Endothelial cell of umbilical vein (primary cell): ENCODE measurements at regions not wholly inside any gene's neighbourhood (a gene's known extent, or its start where the extent isn't known, plus 50 kb on each side); places are given as distances from the start of the nearest gene placed in this dataset.

Experiments used
- BruUV-seq: library from RNA; stranded (reverse); fragments of 400-500 nt; replicated peaks from 2 replicates; lab custom pipeline; 2021; lab: Mats Ljungman, UMichigan
- CTCF ChIA-PET: fragments of 300-600, 350-600 bp; sonication (Branson Sonifier 250); formaldehyde crosslinking; loops from one replicate; lab custom pipeline; 2021; ENCODE audit warnings: antibody characterized with exemption, inconsistent platforms; lab: Charles Lee
- POLR2A ChIA-PET: fragments of 300-600, 350-600 bp; sonication (Branson Sonifier 250); formaldehyde crosslinking; loops from one replicate; lab custom pipeline; 2021; ENCODE audit warnings: antibody characterized with exemption, inconsistent platforms; lab: Charles Lee
- DNase-seq: peaks from one replicate; pipeline ENCODE4 v3.0.0-alpha.2; 2011; ENCODE audit warnings: low read depth, low spot score
- FAIRE-seq: peaks from 2 replicates; lab custom pipeline; 2011; peaks lifted over from hg19 to GRCh38; lab: Jason Lieb, UNC
- H2AFZ ChIP-seq: 2 replicates; pipeline ENCODE4 v1.6.0; 2012; ENCODE audit warnings: low read depth, low read length, control low read depth, inconsistent platforms
- H3K27ac ChIP-seq: 2 replicates; pipeline ENCODE4 v1.5.1; 2011; ENCODE audit warnings: low read depth, mild to moderate bottlenecking, control low read depth, low read length, moderate library complexity; ENCODE audit not compliant: insufficient read depth
- H3K27me3 ChIP-seq, 2 experiments: 2 replicates each; pipeline versions ENCODE4 v1.6.0 to v1.6.1; 2011; ENCODE audit warnings: low read length in 2 of 2, mixed read lengths in 1 of 2; ENCODE audit not compliant: control insufficient read depth in 2 of 2, insufficient read depth in 2 of 2
- H3K36me3 ChIP-seq, 2 experiments: 2 replicates in 1 of 2; 3 replicates in 1 of 2; pipeline ENCODE4 v1.5.1; 2011; ENCODE audit warnings: low read length in 2 of 2, mild to moderate bottlenecking in 1 of 2, moderate library complexity in 1 of 2; ENCODE audit not compliant: control insufficient read depth in 2 of 2, insufficient read depth in 2 of 2; ENCODE audit errors: extremely low read depth in 1 of 2
- H3K4me1 ChIP-seq: 3 replicates; pipeline ENCODE4 v1.5.1; 2011; ENCODE audit warnings: mild to moderate bottlenecking, low read length; ENCODE audit not compliant: control insufficient read depth, insufficient read depth; ENCODE audit errors: extremely low read depth
- H3K4me2 ChIP-seq: 2 replicates; pipeline ENCODE4 v1.6.1; 2011; ENCODE audit warnings: low read length, control low read depth, mixed read lengths; ENCODE audit not compliant: insufficient read depth
- H3K4me3 ChIP-seq, 3 experiments: fragments of 200-600 bp in 1 of 3; sonication (generic), shearing (Covaris generic) in 1 of 3; replicated peaks in 1 of 3; 2 replicates each; pipeline ENCODE4 v1.5.1; 2011 to 2016; ENCODE audit warnings: control low read depth in 3 of 3, low read length in 3 of 3, mild to moderate bottlenecking in 2 of 3, inconsistent platforms in 1 of 3, low read depth in 1 of 3, moderate library complexity in 1 of 3; ENCODE audit not compliant: insufficient read depth in 1 of 3
- H3K79me2 ChIP-seq: 2 replicates; pipeline ENCODE4 v1.6.0; 2012; ENCODE audit warnings: low read length, inconsistent platforms; ENCODE audit not compliant: control insufficient read depth, insufficient read depth
- H3K9ac ChIP-seq: replicated peaks from 2 replicates; pipeline ENCODE3; 2011; ENCODE audit warnings: low read length, control low read depth; ENCODE audit not compliant: insufficient read depth; ENCODE audit errors: extremely low read depth
- H3K9me1 ChIP-seq: replicated peaks from 3 replicates; pipeline ENCODE4 v1.6.0; 2011; ENCODE audit warnings: mild to moderate bottlenecking, low read length; ENCODE audit not compliant: control insufficient read depth, insufficient read depth; ENCODE audit errors: extremely low read depth
- H3K9me3 ChIP-seq: replicated peaks from 2 replicates; pipeline ENCODE4 v1.5.1; 2012; ENCODE audit warnings: low read length, inconsistent platforms; ENCODE audit not compliant: control insufficient read depth, insufficient read depth
- H4K20me1 ChIP-seq: replicated peaks from 2 replicates; pipeline ENCODE3; 2011; ENCODE audit warnings: mild to moderate bottlenecking, low read length; ENCODE audit not compliant: control insufficient read depth, insufficient read depth; ENCODE audit errors: extremely low read depth
- CTCF ChIP-seq, 2 donors: IDR thresholded peaks; 1 replicate in 1 of 2; 2 replicates in 1 of 2; pipeline ENCODE4 v1.5.1; 2011; ENCODE audit warnings: low read length in 2 of 2, mild to moderate bottlenecking in 2 of 2, moderate library complexity in 2 of 2, control low read depth in 1 of 2, inconsistent platforms in 1 of 2, low read depth in 1 of 2; ENCODE audit not compliant: insufficient read depth in 1 of 2; ENCODE audit errors: extremely low read depth in 1 of 2
- EZH2 ChIP-seq: IDR thresholded peaks from 2 replicates; pipeline ENCODE4 v1.6.1; 2012; ENCODE audit warnings: borderline replicate concordance, low read depth, mild to moderate bottlenecking, moderate library complexity, low read length, inconsistent platforms; ENCODE audit not compliant: severe bottlenecking
- FOS ChIP-seq: IDR thresholded peaks from 2 replicates; pipeline ENCODE4 v1.6.1; 2011; ENCODE audit warnings: mild to moderate bottlenecking, low read length, moderate library complexity, borderline replicate concordance; ENCODE audit not compliant: insufficient read depth
- GATA2 ChIP-seq: IDR thresholded peaks from 2 replicates; pipeline ENCODE4 v1.7.0; 2011; ENCODE audit warnings: low read depth, mild to moderate bottlenecking, moderate library complexity, mixed read lengths, low read length; ENCODE audit not compliant: insufficient read length, insufficient read depth
- JUN ChIP-seq: IDR thresholded peaks from 2 replicates; pipeline ENCODE4 v1.6.1; 2011; ENCODE audit warnings: borderline replicate concordance, low read depth; ENCODE audit not compliant: insufficient read length, insufficient read depth
- MAX ChIP-seq: IDR thresholded peaks from 2 replicates; pipeline ENCODE4 v1.6.1; 2011; ENCODE audit not compliant: insufficient read depth, insufficient read length
- MYC ChIP-seq: IDR thresholded peaks from one replicate; pipeline ENCODE4 v1.6.1; 2011; ENCODE audit warnings: mild to moderate bottlenecking, low read depth, low read length
- POLR2A ChIP-seq: IDR thresholded peaks from 2 replicates; pipeline ENCODE4 v1.6.1; 2012; ENCODE audit warnings: low read depth, mild to moderate bottlenecking, control low read depth, low read length
- POLR2AphosphoS5 ChIP-seq: IDR thresholded peaks from 2 replicates; pipeline ENCODE4 v1.6.1; 2012; ENCODE audit warnings: low read depth, mild to moderate bottlenecking, control low read depth, low read length, moderate library complexity; ENCODE audit not compliant: insufficient read depth
- dilution Hi-C: fragments of 300-500 bp; cut with MboI; formaldehyde crosslinking; loops from one replicate; pipeline ENCODE4 v1.15.0; 2019; ENCODE audit warnings: low sequenced_read_pairs; ENCODE audit not compliant: extremely low pct_ligation_motif_present
- intact Hi-C: fragments of 100-400 bp; cut with micrococcal nuclease; formaldehyde crosslinking; loops from one replicate; pipeline ENCODE4 v1.10.0; 2022

- Histone ChIP-seq H3K27ac (no peak overlapping the region), H3K27me3 (no peaks in the 10 kb centered on the region), H3K4me3 (no peak overlapping the region), H3K9me3 (no peaks in the 10 kb centered on the region), H2AFZ (no peak overlapping the region), H3K4me2 (no peak overlapping the region), H3K9ac (no peak overlapping the region), H3K36me3 (no peaks in the 10 kb centered on the region), H3K79me2 (no peaks in the 10 kb centered on the region), H4K20me1 (no peaks in the 10 kb centered on the region), H3K4me1 (peaks cover 14% of the 10 kb centered on the region), H3K9me1 (no peaks in the 10 kb centered on the region)
- no TSS peak for BruUV-seq
- CTCF ChIA-PET = interaction anchor here (2.6 kb wide), 1 partner anchor 86 kb away, joined by 15 read pairs; no protein-coding TSS in a partner anchor
- TF ChIP-seq CTCF (IDR thresholded peaks at IDR 0.05; ENCODE audit: extremely low read depth in 1 of 2, insufficient read depth in 1 of 2, low read depth in 1 of 2, low read length in 2 of 2) = no peak
- no peak for TF ChIP-seq MAX
- TF ChIP-seq FOS = no peak
- dilution Hi-C loops = no loop called here
- DNase-seq = no peak
- intact Hi-C loops = loop anchor here (5.0 kb wide), 2 partner anchors 83 to 1197 kb away; no protein-coding TSS in a partner anchor
- FAIRE-seq = no peak
- POLR2A ChIA-PET = no interaction called here
These were observed 284.4 kb downstream of the NDFIP2 start for GRCh38 chr13:79765331-79765730.

DNA sequence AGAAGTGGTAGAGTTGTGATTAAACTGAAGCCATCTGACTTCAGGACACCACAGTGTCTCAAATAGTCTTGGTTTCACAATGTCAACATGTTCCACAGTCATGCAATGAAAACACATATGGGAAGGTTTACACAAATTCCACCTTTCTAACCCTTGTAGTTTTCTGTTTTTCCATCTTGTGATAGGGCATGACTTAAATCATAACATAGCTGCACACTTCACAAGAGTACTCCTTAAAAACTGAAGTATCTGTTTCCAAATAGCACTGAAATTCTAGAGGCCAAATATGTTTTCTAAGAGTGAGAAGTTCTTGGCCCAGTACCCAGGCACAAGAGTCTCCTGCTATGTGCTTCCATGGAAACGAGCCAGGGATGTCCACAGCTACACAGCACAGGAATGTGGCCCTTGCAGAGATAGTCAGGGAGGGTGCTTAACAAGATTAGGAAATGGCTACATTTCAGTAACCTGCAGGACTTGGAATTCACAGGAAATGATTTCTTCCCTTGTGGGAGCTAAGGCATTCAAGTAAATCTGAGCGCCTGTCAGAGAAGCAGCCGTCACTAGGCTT lies 269.1 kb downstream of the NDFIP2 start:
- H3K9me3 ChIP-seq = no peaks in the 10 kb centered on the region
- FAIRE-seq (peak; percentile 91), DNase-seq (peak; percentile 70)
- BruUV-seq = no TSS peak
- no peaks in the 10 kb centered on the region for H3K36me3 ChIP-seq
- no peak overlapping the region for H3K27ac ChIP-seq
- no peak for TF ChIP-seq EZH2
- TF ChIP-seq MYC = no peak
- no peak for TF ChIP-seq POLR2AphosphoS5
- TF ChIP-seq CTCF (IDR thresholded peaks at IDR 0.05; ENCODE audit: extremely low read depth in 1 of 2, insufficient read depth in 1 of 2, low read depth in 1 of 2, low read length in 2 of 2) = no peak
- no peak for TF ChIP-seq MAX
- no peak for TF ChIP-seq JUN
- TF ChIP-seq FOS = no peak
- TF ChIP-seq GATA2 = no peak
- no peak for TF ChIP-seq POLR2A
- no peak overlapping the region for H3K4me2 ChIP-seq
- ChIA-PET CTCF (no interaction called here), POLR2A (no interaction called here)
- no peak overlapping the region for H3K4me3 ChIP-seq
- intact Hi-C loops = no loop called here
- peaks cover 7% of the 10 kb centered on the region for H3K4me1 ChIP-seq
- H3K79me2 ChIP-seq = no peaks in the 10 kb centered on the region
- H4K20me1 ChIP-seq = no peaks in the 10 kb centered on the region
- dilution Hi-C loops = no loop called here
- no peaks in the 10 kb centered on the region for H3K9me1 ChIP-seq
- no peaks in the 10 kb centered on the region for H3K27me3 ChIP-seq
- no peak overlapping the region for H3K9ac ChIP-seq
- peak overlapping the region; percentile 11 for H2AFZ ChIP-seq
